ENCODE measurements at regions not wholly inside any gene's neighbourhood (a gene's known extent, or its start where the extent isn't known, plus 50 kb on each side); places are given as distances from the start of the nearest gene placed in this dataset.

DNA sequence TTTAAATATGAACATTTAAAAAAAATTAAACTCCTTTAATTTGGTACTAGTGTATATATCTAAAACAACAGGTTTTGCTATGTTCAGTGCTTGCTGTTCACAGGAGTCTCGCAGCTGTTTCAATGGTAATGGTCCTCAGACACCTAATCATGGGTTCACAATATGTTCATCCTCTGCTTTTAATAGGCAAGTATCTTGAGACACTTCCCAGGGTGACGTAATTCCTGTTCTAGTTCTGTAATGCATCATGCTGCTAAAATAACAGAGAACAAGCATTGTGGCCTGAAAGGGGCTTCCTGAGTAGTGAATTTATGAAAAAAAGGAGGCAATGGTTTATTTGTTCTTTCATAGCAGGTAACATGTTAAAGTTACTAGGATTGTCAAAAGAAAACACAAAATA is 625.2 kb upstream of the GBE1 start:
- Histone ChIP-seq H3K27ac (ENCODE audit: extremely low read depth, low read depth, low read length) (no peak overlapping the region), H3K36me3 (ENCODE audit: control insufficient read depth, insufficient read depth, low read length) (no peaks in the 10 kb centered on the region), H3K9me3 (replicated peaks; ENCODE audit: control insufficient read depth, insufficient read depth, low read depth, low read length) (no peaks in the 10 kb centered on the region), H3K4me3 (no peak overlapping the region), H3K4me2 (ENCODE audit: insufficient read depth, low read length) (no peak overlapping the region), H3K9ac (ENCODE audit: insufficient read depth in 1 of 2, low read depth in 2 of 2, low read length in 2 of 2) (no peak overlapping the region), H3K4me1 (replicated peaks in 1 of 2; ENCODE audit: control insufficient read depth in 2 of 2, insufficient read depth in 2 of 2, low read length in 2 of 2) (no peaks in the 10 kb centered on the region), H2AFZ (ENCODE audit: low read depth, low read length) (no peak overlapping the region), H3K27me3 (ENCODE audit: control insufficient read depth in 2 of 2, insufficient read depth in 2 of 2, low read length in 2 of 2) (no peaks in the 10 kb centered on the region), H3K9me1 (ENCODE audit: control insufficient read depth, insufficient read depth, low read length) (no peaks in the 10 kb centered on the region), H3K79me2 (ENCODE audit: control insufficient read depth, insufficient read depth, low read length) (no peaks in the 10 kb centered on the region), H4K20me1 (replicated peaks; ENCODE audit: control insufficient read depth, insufficient read depth, low read length) (no peaks in the 10 kb centered on the region)
- DNase-seq (ENCODE audit: extremely low read depth in 1 of 4, low spot score in 3 of 4): no peak
- ChIA-PET POLR2A (no interaction called here), CTCF (ENCODE audit: low intra/inter-chr PET ratio) (no interaction called here)
- BruUV-seq (replicated peaks): no TSS peak
- in situ Hi-C loops (cut with MboI): no loop called here
- intact Hi-C loops (cut with micrococcal nuclease): no loop called here
- WGBS (ENCODE audit: insufficient coverage, low coverage, missing lambda C conversion rate): 5% methylated on average over 2 of the region's 2 CpGs
- FAIRE-seq: no peak
- ATAC-seq: no peak
- no peak for TF ChIP-seq ZNF212 (CRISPR knock-in tag; IDR thresholded peaks at IDR 0.05)
- no peak for TF ChIP-seq ZNF146 (CRISPR knock-in tag; IDR thresholded peaks at IDR 0.05; ENCODE audit: unreplicated experiment)
- TF ChIP-seq TRIM24 (IDR thresholded peaks at IDR 0.05): no peak
- TF ChIP-seq HMG20B (CRISPR knock-in tag; IDR thresholded peaks at IDR 0.05): no peak
- no peak for TF ChIP-seq PHF20 (IDR thresholded peaks at IDR 0.05; ENCODE audit: partially characterized antibody)
- TF ChIP-seq, protein P1, sequence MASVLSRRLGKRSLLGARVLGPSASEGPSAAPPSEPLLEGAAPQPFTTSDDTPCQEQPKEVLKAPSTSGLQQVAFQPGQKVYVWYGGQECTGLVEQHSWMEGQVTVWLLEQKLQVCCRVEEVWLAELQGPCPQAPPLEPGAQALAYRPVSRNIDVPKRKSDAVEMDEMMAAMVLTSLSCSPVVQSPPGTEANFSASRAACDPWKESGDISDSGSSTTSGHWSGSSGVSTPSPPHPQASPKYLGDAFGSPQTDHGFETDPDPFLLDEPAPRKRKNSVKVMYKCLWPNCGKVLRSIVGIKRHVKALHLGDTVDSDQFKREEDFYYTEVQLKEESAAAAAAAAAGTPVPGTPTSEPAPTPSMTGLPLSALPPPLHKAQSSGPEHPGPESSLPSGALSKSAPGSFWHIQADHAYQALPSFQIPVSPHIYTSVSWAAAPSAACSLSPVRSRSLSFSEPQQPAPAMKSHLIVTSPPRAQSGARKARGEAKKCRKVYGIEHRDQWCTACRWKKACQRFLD (CRISPR knock-in tag; IDR thresholded peaks at IDR 0.05): no peak
- TF ChIP-seq MEF2D (tag; conservative IDR thresholded peaks at IDR 0.05; ENCODE audit: low read depth): no peak
- TF ChIP-seq FOXK1 (CRISPR knock-in tag; IDR thresholded peaks at IDR 0.05; ENCODE audit: borderline replicate concordance): no peak
- TF ChIP-seq, protein P2, sequence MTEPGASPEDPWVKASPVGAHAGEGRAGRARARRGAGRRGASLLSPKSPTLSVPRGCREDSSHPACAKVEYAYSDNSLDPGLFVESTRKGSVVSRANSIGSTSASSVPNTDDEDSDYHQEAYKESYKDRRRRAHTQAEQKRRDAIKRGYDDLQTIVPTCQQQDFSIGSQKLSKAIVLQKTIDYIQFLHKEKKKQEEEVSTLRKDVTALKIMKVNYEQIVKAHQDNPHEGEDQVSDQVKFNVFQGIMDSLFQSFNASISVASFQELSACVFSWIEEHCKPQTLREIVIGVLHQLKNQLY (CRISPR knock-in tag; conservative IDR thresholded peaks at IDR 0.05): no peak
- no peak for TF ChIP-seq DIDO1 (tag; IDR thresholded peaks at IDR 0.05; ENCODE audit: low read depth)
